Upper lobe of left lung (tissue), 4 donors: ENCODE measurements at regions not wholly inside any gene's neighbourhood (a gene's known extent, or its start where the extent isn't known, plus 50 kb on each side); places are given as distances from the start of the nearest gene placed in this dataset.

ENCODE experiments used
- CTCF ChIP-seq, 6 experiments: fragments of 450-650 bp in 4 of 6; fragments of 200-600 bp in 2 of 6; sonication (generic) in 2 of 6; IDR thresholded peaks; one replicate each; pipeline ENCODE4 v1.5.1; 2016 to 2019; ENCODE audit warnings: antibody characterized with exemption in 6 of 6
- POLR2A ChIP-seq, 4 donors: fragments of 450-650 bp; IDR thresholded peaks; one replicate each; pipeline ENCODE4 v1.5.1; 2016 to 2017; ENCODE audit warnings: antibody characterized with exemption in 4 of 4, mild to moderate bottlenecking in 2 of 4

GRCh38 chr6:147067184-147067583 is 137.0 kb upstream of the STXBP5 start:
- TF ChIP-seq CTCF (IDR thresholded peaks at IDR 0.05) (no peak), POLR2A (IDR thresholded peaks at IDR 0.05) (no peak)
